Activated CD4-positive, alpha-beta T cell treated with anti-CD3 and anti-CD28 coated beads, Interleukin-2, Interleukin-6, amounts not matched to agents 100 ng/mL and 50 ng/mL, durations not matched to agents 16 hours and 8 hours (primary cell): ENCODE measurements at regions not wholly inside any gene's neighbourhood (a gene's known extent, or its start where the extent isn't known, plus 50 kb on each side); places are given as distances from the start of the nearest gene placed in this dataset.
A peak's percentile ranks its signal among the peaks of the same experiment; 100 is the strongest.

Source experiments
- DNase-seq: peaks from one replicate; pipeline ENCODE4 v3.0.0-alpha.2; 2020

DNA sequence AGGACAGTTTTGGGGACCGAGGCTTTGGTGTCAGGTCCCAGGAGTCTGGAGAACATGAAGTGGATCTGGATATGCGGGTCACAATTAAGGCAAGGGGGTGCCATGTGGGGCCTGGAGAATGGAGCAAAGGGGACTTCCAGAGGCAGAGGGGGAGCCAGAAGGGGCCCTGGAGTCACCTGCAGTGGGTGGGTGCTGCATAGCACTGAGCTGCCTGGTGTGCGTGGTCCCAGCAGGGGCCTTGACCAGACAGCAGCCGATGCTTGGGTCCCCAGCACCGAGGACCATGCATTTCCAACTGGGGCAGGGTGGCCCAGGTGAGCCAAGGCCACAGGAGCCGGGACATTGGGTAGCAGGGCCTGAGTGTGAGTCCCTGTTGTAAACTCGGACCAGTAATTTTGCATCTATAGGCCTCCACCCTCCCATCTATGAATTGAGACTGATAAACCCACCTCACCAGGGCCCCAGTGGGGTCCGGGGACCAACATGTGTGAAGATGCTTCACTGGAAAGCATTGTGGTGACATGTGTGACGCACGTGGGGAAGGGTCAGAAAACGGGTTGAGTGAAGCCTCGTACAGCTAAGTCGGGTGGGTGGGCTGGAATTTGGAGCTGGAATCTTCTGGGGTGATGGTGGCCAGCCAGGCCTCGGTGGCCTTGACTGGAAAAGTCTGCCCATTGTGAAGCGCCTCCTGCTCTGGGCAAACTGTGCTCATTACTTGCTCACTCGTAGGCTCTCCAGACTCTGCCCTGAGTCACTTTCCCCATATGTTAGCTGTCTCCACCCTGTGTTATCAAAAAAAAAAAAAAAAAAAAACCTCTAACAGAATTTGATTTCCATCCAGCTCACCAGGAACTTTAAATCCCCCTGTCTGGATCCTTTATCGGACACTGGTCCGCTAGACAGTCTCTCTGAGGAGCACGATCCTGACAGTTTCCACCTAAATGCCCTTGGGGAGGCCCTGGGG is 90.5 kb upstream of the ZNF469 start:
- no peak for DNase-seq

DNA sequence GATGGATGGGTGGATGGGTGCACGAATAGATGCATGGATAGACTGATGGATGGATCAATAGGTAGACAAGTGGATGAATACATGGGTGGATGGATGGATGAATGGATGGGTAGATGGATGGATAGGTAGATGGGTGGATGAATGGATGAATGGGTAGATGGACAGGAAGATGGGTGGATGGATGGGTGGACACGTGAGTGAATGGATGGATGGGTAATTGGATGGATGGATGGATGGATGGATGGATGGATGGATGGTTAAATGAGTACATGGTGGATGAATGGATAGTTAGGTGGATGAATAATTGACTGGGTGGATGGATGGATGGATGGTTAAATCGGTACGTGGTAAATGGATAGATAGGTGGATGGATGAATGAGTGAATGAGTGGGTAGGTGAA is 89.7 kb upstream of the ZNF469 start:
- DNase-seq, result no peak

DNA sequence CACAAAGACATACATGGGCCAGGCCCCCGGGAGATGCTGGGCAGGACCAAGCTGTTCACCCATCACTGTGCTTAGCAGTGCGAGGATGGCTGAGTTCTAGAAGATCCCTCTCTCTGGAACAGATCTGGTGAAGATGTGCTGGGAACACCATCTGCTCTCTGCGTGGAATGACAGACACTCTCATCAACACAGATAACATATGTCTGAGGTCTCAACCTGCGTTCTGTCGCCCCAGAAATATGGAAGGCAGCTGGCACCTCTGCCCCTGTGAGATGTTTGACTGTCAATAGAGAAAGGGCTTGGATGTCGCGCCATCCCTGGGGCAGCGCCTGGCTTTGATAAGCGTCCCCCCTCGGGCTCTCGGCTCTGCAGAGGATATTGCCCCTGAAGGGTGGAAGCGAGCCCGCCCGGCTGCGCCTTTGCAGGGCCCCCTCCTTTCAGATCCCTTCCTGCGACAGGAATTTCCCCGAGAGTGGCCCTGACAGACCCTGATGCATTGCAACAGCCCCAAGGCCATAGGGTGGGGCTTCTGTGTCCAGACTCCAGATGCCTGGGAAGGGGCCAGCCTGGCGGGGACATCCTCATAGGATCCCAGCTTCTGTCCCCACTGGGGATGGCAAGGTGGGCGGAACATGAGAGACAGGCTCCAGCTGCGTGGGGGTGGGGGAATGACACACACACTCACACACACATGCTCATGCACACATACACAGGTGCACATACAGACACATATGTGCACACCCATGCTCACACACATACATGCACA is 86.9 kb upstream of the ZNF469 start:
- DNase-seq, result no peak

DNA sequence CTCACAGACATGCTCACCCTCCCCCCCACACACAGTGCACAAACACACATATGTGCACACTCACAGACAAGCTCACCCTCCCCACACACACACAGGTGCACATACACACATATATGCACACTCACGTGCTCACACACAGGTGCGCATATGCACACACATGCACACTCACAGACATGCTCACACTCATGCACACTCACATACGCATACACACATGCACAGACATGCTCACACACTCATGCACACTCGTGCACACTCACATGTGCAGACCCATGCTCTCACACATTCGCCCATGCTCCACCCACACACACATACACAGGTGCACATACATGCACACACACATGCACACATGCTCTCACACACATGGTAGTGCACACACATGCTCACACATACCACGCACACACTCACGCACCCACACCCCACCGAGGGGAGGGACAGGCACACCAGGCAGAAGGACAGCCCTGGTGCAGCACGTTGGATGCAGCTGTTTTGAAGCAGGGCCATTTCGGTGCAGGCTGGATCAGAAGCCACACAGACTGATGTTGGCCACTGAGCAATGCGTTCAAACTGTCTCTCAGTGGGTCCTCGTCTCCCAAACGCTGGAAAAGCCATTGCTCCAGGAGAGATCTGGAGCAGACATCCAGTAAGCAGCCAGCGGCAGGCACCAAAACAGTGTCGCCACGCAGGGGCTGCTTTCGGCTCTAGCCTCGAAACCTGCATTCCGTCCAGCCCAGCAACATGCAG is 86.2 kb upstream of the ZNF469 start:
- DNase-seq, result no peak

DNA sequence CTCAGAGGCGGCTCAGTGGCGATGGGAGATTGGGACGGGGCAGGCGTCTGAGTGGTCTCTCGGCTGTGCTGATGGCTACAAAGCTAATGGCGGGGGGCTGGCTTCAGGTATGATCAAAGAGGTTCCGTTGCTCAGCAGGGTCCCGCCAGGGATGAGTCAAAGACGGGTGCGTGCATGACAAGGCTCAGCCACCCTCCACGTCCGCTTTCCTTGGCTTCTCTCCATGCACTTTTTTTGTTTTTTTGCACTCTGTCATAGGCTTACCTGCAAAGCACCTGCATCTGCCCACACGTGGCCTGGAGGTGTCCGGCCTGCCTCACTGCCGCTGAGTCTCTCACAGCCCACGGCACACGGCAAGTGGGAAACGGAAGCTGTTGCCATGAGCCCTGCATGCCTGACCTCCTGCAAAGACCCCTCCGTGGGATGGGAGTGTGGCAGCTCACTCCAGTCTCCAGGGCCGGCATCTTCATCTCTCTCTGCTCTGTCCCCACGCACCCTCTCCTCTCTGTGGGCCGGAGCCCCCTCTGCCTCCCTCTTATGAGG is 85.5 kb upstream of the ZNF469 start:
- no peak for DNase-seq

DNA sequence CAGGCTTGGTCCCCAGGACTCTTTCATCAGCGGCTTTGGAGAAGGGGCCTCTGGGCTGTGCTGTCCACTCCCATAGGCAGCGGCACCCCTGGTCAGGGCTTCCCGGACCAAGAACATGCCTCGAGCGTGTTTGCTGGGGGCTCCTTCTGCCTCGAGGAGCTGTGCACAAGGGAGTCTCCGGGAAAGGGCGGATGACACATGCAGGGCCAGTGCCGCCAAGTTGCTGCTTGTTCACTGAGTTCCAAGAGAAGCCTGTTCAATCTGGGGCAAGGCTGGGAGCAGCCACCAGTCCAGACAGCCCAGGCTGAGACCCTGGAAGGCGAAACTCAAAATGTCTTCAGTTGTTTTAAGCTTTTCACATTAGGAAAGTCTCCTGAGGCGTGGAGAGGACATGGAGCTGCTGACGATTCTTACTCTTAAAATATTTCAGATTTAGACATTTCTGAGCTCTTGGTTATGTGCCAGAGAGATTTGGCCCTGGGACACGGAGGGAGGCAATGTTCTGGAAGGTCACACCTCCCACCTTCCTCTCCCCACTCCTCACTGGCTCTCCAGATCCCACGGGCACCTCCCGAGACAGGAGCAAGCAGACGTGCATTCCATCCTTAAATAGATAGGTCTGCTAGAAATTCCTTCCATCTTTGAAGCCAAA is 84.5 kb upstream of the ZNF469 start:
- no peak for DNase-seq

DNA sequence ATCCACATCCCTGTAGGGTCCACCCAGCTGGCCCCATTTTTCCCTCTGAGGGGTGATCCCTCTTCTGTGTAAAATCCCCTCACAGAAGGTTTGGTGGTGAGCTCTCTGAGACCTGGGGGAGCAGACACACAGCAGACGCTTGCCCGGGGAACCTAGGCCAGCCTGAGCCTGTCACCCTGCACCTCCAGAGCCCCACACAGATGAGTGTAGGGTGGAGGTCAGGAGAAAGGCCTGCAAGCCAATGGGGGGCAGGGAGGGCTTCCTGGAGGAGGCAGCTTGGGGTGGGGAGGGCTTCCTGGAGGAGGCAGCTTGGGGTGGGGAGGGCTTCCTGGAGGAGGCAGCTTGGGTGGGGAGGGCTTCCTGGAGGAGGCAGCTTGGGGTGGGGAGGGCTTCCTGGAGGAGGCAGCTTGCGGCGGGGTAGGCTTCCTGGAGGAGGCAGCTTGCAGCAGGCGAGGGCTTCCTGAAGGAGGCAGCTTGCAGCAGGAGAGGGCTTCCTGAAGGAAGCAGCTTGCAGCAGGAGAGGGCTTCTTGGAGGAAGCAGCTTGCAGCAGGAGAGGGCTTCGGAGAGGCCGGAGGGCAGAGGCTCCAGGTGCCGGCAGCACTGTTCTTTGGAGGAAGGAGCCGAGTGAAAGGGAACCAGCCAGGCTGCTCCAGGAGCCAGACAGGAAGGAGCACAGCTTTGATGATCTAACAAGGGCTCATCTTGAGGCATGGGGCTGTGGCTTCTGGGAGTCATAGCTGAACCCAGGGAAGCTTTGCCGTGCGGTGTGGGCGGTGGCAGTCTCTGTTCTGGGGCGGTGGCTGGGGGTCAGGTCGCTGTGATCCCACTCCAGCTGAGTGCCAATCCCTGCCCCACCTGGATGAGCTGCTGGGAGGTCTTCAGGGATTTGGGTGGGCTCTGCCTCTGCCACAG is 83.7 kb upstream of the ZNF469 start:
- DNase-seq, result peak; percentile 23

DNA sequence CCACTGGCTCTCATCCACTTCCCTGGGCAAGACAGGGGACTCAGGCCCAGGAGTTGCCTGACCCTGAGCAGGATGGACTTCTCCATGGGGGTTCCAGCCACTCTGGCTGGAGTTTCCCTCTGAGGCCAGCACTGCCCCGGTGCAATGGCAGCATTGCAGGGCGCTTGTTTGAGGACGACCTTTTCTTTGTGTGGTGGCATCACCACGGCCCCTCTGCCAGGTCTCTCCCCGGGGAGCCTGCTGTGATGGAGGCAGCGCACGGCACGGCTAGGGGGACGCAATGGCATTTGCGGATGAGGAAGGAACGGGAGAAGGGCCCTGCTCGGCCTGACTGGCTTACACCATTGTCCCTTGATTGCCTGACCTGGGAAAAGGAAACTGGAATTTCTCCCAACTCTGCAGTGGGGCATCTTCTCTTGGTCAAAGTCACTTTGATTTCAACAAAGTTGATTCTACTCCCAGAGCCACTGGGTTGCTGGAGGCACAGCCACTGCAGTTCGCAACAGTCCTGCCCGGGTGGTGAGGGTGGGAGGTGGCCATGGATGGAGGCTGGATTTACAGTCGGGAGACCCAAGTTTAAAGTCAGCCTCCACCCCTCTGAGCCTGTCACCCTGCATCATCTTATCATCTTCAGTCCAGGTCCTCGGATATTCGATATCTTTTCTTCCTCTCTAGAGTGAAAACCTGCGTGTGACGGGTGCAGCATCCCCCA is 82.9 kb upstream of the ZNF469 start:
- no peak for DNase-seq

DNA sequence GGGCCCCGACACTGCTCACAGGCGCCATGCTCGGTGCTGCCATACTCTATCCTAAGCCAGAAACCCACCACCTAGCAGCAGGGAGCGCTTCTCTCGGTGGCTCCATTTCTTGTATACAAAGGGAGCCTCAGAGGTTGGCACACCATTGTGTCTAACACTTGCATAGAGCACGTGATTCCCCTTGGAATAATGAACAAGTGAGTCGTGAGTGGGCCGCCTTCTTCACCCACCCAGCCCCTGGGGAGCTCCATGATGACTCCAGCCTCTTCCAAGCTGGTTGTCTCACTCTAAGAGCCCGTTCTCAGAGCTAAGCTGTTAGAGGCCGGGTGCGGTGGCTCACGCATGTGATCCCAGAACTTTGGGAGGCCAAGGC is 82.3 kb upstream of the ZNF469 start:
- no peak for DNase-seq

DNA sequence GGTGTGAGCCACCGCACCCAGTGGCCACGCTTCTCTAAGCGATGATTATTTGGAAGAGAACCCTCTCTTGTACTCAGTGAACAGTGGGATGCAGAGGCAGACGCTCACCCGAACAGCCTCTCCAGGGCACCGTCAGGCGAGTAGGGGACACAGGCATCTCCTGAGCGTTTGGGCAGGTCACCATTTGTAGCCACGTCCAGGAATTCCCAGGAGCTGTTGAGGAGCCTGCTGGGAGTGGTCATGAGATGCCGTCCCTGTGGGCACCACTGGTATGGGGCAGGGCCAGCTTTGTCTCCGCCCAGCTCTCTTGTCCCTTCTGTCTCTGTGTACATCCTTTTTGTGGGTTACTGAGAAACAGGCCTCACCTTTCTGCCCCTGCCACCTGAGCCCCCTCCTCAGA is 81.3 kb upstream of the ZNF469 start:
- DNase-seq, result no peak

DNA sequence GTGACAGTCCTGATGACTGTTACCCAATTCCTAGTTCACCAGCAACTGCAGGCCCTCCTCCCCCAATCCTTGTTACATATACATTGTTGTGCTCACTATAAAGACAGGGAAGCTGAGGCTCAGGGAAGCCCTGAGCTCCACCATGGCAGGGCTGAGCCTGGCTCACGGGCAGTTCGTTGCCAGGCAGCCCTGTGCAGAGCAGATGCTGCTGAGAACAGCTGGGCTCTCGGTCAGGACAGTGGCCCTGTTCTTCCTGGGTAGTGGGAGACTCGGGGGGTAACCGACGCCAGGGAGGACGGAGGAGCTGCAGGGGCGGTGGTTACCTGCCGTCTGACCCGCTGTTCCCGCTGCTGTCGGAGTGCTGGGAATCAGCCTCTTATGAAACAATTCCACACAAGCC is 80.9 kb upstream of the ZNF469 start:
- no peak for DNase-seq

DNA sequence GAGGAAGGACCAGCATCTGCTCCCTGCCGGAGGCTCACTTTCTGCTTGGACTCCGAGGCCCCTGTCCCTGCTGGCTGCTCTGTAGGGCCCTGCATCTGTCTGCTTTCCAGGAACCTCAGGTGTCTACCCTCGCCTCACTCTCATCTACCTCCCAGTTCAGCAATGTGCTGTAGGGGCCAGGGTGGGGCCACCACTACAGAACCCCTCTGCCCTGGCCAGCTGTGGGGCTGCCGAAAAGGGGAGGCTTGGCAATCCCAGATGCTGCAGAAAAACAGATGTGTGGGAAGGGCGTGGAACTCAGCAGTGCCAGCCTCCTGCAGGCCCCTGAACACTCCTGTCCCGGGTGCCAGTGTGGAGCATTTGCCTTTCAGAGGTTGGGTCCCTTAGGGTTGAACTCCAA is 80.1 kb upstream of the ZNF469 start:
- DNase-seq, result no peak

DNA sequence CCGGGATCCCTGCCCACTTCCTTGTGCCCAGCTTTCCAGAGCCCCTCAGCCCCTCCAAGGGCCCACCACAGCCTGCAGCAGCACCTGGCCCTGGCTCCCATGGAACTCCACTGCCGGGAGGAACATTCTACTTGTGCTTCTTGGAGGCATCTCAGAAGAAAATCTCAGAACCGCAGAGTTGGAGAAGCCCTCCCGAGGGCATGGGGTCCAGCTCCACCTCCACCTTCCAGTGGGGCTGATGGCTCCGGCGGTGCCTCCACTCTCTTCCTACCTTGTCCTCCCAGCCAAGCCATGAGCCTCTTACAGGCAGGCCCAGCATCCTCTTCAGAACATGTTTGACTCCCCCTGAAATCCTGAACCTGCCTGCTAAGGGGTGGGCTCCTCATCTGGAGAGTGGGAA is 79.4 kb upstream of the ZNF469 start:
- no peak for DNase-seq

DNA sequence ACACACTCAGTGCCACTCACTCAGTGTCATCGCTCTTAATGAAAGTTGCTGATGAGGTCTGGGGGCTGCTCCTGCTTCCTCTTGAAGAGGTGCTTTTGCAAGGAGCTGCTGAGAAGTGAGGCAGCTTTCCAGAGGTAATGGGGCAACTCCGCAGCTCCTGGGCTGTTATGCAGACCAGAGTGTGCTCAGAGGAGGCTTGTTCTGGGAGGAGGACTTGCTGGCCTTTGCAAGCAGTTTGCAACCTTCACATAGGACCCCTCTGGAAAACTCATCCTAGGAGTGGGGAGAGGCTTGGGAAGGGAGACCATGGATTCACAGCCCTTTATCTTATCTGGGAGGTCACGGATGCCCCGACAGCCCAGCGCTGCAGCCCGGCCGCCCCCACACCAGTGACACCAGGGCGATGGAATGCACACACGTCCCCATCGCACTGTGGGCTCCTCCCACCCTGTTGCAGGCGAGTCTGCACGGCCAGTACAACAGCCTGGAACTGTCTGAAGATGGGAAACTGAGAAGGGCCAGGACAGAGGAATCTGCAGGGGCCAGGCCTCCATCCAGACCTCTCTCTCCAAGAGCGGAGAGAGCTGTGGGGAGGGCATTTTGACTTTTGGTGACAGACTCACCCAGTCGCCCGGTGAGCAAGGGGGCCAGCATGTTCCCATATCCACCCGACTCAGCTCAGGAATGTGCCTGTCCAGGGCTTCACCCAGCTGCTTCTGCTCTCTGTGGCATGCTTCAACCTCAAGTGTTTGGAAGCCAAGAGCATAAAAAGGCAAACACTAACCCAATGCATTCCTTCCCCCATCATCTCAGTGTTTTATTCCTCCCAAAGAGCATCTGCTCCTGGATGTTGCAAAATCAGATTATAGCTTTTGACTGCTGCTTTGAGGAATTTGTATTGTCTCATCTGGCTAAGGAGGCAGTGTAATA is 78.6 kb upstream of the ZNF469 start:
- DNase-seq, result no peak

DNA sequence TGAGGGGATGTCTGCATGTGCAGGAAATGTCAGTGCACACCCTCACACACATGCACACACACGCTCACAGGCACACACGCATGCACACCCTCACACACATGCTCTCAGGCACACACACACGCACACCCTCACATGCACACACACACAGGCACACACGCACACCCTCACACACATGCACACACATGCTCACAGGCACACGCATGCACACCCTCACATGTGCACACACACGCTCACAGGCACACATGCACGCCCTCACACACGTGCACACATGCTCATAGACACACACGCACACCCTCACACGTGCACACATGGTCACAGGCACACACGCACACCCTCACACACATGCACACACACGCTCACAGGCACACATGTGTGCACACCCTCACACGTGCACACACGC is 77.6 kb upstream of the ZNF469 start:
- no peak for DNase-seq

DNA sequence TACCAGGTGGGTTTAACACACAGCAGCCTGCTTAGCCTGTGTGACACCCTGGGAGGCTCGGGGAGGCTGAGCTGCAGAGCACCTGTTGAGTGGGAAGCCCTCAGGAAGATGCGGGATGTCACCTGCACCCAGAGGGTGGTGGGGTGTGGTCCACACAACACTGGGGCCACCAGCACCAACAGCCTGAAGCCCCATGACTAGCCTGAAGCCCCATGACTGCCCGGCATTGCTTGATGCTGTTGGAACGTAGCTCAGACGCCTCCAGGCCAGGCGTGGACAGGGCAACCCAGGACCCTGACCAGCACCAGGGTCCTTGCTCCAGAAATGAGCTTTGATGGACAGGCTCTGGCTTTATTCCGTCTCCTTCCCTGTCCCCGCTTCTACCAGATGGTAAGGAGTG is 76.3 kb upstream of the ZNF469 start:
- no peak for DNase-seq

DNA sequence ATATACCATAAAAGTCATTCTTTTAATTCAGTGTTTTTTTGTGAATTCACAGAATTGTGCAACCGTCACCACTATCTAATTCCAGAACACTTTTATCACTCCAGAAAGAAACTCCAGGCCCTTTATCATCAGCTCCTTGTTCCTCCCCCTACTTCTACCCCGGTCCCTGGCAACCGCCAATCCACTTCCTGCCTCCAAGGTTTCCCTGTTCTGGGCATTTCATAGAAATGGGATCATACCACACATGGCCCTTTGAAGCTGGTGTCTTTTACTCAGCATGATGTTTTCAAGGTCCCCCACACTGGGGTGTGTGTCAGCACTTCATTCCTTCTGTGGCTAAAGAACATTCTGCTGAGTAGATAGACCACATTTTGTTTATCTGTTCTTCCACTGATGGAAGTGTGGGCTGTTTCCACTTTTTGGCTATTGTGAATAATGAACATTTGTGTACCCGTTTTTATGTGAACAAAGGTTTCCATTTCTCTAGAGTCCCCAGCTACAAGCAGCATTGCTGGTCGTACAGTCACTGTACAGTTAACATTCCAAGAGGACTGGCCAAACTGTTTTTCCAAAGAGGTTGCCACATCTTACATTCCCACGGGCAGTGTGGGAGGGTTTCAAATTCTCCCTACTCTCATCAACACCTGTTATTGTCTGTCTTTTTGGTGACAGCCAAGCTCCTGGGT is 75.8 kb upstream of the ZNF469 start:
- no peak for DNase-seq

DNA sequence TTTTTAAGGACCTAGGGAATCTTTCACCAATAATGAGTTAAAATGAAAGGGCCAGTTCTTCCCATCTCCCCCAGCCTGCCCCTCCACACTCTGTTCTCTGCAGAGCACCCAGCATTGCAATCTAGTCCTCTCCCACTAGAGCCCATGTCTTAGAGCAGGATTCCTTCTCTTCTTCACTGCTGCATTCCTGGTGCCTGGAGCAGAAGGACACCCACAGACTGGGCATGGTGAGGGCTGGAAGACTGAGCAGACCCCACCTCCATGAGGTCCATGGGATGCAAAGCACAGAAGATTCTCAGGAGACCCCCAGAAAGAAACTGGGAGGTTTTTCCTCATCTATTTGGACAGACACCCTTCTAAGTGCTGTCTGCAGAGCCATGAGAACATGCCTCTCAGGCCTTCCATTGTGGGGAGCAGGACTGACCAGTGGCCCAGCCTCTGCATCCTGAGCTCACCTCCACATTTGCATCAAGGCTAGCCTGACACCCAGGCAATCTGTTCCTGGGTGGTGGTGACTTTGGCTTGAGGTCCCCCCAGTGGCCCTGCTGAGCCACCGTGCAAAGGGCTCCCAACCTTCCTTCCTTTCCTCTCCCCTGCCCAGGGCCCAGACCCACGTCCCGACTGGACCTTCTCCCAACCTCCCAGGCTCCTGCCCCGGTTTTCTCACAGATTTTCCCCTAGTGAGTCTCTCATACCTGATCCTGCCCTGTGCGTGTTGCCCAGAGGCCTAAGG is 74.2 kb upstream of the ZNF469 start:
- no peak for DNase-seq
